ENCODE measurements at regions not wholly inside any gene's neighbourhood (a gene's known extent, or its start where the extent isn't known, plus 50 kb on each side); places are given as distances from the start of the nearest gene placed in this dataset.

DNA sequence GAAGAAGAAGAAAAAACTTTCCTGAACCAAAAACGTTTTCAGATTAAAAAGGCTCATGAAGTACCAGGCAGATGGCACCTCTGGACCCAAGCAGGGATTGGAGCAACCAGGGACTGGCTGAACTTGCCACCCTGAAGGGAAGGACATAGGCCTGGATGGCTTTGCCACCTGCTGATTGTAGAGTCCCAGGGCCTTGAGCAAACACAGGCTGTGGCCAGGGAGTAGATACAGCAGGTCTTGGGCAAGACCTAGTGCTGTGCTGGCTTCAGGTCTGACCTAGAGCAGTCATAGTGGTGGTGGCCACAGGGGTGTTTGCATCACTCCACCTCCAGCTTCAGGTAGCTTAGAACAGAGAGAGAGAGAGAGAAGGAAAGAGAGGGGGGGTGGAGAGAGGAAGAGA is 176.7 kb upstream of the FOXN2 start:
- Histone ChIP-seq H2AFZ (ENCODE audit: low read depth, low read length) (no peak overlapping the region), H3K36me3 (ENCODE audit: insufficient read depth, low read length) (no peaks in the 10 kb centered on the region), H3K4me3 (ENCODE audit: low read length) (no peak overlapping the region), H3K27me3 (ENCODE audit: insufficient read depth, low read length) (no peaks in the 10 kb centered on the region), H3K4me1 (ENCODE audit: insufficient read depth, low read length) (no peaks in the 10 kb centered on the region), H3K9me3 (ENCODE audit: low read length) (peaks cover 4% of the 10 kb centered on the region)

DNA sequence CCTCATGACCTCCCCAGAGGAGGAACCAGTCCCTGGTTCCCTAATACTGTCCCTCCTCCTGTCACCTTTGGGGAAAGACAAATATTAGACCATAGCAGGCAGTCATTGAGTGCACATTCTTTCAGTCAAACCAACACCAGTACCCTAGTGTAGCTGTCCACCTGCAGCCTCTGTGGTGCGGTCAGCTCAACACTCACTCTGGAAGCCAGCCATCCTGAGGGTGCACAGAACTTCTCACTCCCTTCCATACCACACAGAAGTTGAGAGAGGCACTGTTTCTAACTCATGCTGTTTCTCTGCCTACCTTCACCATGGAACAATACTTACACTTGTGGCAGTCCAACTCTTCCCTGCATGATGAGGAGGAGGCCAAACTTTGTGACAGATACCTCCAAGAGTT is 175.6 kb upstream of the FOXN2 start:
- no peak overlapping the region for H2AFZ ChIP-seq (ENCODE audit: low read depth, low read length)

DNA sequence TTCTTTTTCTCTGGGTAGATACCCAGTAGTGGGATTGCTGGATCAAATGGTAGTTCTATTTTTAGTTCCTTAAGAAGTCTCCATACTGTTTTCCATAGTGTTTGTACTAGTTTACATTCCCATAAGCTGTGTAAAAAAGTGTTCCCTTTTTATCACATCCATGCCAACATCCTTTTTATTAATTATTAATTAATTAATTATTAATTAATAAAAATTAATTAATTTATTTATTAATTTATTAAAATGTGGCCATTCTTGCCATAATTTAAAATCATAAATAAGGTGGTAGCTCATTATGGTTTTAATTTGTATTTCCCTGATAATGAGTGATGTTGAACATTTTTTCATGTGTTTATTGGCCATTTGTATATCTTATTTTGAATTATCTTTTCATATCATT is 173.9 kb upstream of the FOXN2 start:
- no peaks in the 10 kb centered on the region for H3K4me1 ChIP-seq (ENCODE audit: insufficient read depth, low read length)
- no peak overlapping the region for H2AFZ ChIP-seq (ENCODE audit: low read depth, low read length)
- H3K27me3 ChIP-seq (ENCODE audit: insufficient read depth, low read length): no peaks in the 10 kb centered on the region
- H3K4me3 ChIP-seq (ENCODE audit: low read length): no peak overlapping the region
- H3K9me3 ChIP-seq (ENCODE audit: low read length): peaks cover 4% of the 10 kb centered on the region
- H3K36me3 ChIP-seq (ENCODE audit: insufficient read depth, low read length): no peaks in the 10 kb centered on the region

More for the DNA sequence above, 175.6 kb upstream of the FOXN2 start:
- Histone ChIP-seq H3K36me3 (ENCODE audit: insufficient read depth, low read length) (no peaks in the 10 kb centered on the region), H3K4me3 (ENCODE audit: low read length) (no peak overlapping the region), H3K27me3 (ENCODE audit: insufficient read depth, low read length) (no peaks in the 10 kb centered on the region), H3K9me3 (ENCODE audit: low read length) (peaks cover 4% of the 10 kb centered on the region), H3K4me1 (ENCODE audit: insufficient read depth, low read length) (no peaks in the 10 kb centered on the region)

DNA sequence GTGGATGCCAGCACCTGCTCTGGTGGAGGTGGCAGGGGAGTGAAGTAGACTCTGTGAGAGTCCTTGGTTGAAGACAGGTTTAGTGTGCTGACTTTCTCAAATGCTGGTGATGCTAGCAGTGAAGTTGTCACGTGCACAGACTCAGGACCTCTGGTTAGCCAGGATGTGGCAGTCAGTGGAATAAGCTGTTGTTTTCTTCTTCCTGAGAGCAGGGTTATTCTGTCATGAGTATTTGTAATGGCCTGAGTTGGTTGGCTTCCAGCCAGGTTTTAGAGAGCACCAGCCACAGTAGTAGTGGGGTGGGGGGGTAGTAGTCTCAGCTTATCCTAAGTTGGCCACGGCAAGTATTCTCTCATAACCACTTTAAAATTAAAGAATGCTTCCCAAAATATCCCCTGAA is 169.7 kb upstream of the FOXN2 start:
- Histone ChIP-seq H3K4me1 (ENCODE audit: insufficient read depth, low read length) (no peaks in the 10 kb centered on the region), H3K4me3 (ENCODE audit: low read length) (no peak overlapping the region), H3K9me3 (ENCODE audit: low read length) (no peaks in the 10 kb centered on the region), H3K27me3 (ENCODE audit: insufficient read depth, low read length) (no peaks in the 10 kb centered on the region), H3K36me3 (ENCODE audit: insufficient read depth, low read length) (no peaks in the 10 kb centered on the region), H2AFZ (ENCODE audit: low read depth, low read length) (no peak overlapping the region)

DNA sequence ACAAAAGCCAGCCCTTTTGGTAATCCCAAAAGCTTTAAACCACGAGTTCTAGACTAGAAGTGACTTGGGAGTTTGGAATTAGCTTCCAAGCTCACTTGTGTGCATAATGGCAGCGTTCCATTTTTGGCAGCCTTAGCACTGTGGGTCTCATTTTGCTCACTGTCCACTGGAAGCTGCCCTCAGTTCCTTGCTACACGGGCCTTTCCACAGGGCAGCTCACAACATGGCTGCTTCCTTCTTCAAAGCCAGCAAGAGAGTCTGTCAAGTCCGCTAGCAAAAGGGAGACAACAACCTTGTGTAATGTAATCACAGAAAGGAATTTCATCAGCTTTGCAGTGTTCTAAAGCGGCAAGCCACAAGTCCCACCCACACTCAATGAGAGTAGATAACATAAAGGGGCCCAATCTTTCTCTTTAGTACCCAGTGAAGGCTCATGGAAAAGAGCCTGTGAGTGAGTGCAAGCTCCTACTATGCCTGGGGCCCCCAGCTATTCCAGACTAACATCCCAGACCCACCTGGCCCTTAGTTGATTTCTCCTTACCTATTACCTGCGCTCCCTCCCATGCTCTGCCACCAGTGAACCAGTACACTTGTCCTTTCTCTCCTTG is 168.5 kb upstream of the FOXN2 start:
- H2AFZ ChIP-seq (ENCODE audit: low read depth, low read length): peak overlapping the region; percentile 9
- no peak overlapping the region for H3K4me3 ChIP-seq (ENCODE audit: low read length)
- H3K27me3 ChIP-seq (ENCODE audit: insufficient read depth, low read length): no peaks in the 10 kb centered on the region
- H3K4me1 ChIP-seq (ENCODE audit: insufficient read depth, low read length): no peaks in the 10 kb centered on the region
- no peaks in the 10 kb centered on the region for H3K36me3 ChIP-seq (ENCODE audit: insufficient read depth, low read length)
- no peaks in the 10 kb centered on the region for H3K9me3 ChIP-seq (ENCODE audit: low read length)

DNA sequence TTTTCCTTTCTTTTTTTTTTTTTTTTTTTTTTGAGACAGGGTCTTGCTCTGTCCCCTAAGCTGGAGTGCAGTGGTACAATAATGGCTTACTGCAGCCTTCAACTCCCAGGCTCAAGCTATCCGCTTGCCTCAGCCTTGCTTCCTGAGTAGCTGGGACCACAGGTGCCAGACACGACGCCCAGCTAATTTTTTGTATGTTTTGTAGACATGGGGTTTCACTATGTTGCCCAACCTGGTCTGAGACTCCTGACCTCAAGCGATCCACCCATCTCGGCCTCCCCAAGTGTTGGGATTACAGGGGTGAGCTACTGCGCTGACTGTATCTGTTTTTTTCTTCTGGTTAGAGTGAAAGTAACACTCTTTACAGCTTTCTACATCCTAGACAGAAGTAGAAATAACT is 167.9 kb upstream of the FOXN2 start:
- no peak overlapping the region for H3K4me3 ChIP-seq (ENCODE audit: low read length)
- H2AFZ ChIP-seq (ENCODE audit: low read depth, low read length): no peak overlapping the region
- no peaks in the 10 kb centered on the region for H3K27me3 ChIP-seq (ENCODE audit: insufficient read depth, low read length)
- no peaks in the 10 kb centered on the region for H3K36me3 ChIP-seq (ENCODE audit: insufficient read depth, low read length)
- H3K9me3 ChIP-seq (ENCODE audit: low read length): no peaks in the 10 kb centered on the region
- H3K4me1 ChIP-seq (ENCODE audit: insufficient read depth, low read length): no peaks in the 10 kb centered on the region

DNA sequence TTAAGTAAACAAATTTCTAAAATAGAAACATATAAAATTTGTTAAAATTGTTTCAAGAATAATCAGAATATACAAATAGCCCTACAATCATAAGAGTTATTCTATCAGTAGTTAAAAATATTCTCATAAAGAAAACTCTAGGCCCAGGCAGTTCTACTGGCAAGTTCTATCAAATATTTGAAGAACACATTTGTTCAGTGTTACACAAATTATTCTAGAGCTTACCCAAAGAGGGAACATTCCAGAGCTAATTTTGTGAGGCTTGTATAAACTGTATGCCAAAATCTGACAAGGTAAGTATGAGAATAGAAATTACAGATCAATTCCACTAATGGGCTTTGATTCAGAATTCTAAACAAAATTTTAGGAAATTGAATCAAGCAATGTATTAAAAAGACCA is 166.8 kb upstream of the FOXN2 start:
- H3K4me1 ChIP-seq (ENCODE audit: insufficient read depth, low read length): no peaks in the 10 kb centered on the region
- no peaks in the 10 kb centered on the region for H3K36me3 ChIP-seq (ENCODE audit: insufficient read depth, low read length)
- no peaks in the 10 kb centered on the region for H3K27me3 ChIP-seq (ENCODE audit: insufficient read depth, low read length)
- no peak overlapping the region for H2AFZ ChIP-seq (ENCODE audit: low read depth, low read length)
- no peak overlapping the region for H3K4me3 ChIP-seq (ENCODE audit: low read length)
- no peaks in the 10 kb centered on the region for H3K9me3 ChIP-seq (ENCODE audit: low read length)

DNA sequence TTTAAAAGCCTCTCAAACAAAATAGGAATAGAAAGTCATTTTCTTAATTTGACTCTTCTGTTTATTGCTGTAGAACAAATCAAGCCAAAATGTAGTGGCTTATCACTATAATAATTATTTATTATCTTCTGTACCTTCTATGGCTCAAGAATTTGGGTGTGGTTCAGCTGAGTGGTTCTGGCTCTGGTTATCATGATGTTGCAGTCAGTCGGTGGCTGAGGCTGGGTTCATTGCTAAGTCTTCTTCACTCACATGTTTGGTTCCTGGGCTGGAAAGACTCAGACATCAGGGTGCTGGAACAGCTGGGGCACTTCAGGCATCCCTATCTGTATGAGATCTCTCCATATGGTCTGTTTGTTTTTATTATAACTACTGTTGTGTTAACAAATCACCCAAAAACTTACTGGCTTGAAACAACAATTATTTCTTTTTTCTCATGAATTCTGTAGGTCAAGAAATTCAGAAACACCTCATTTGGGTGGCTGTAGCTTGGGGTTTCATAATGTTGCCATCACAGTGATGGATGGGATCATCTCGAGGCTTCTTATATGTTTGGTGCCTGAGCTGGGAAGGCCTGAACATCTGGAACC is 165.5 kb upstream of the FOXN2 start:
- no peaks in the 10 kb centered on the region for H3K9me3 ChIP-seq (ENCODE audit: low read length)
- no peaks in the 10 kb centered on the region for H3K36me3 ChIP-seq (ENCODE audit: insufficient read depth, low read length)
- no peaks in the 10 kb centered on the region for H3K4me1 ChIP-seq (ENCODE audit: insufficient read depth, low read length)
- no peak overlapping the region for H2AFZ ChIP-seq (ENCODE audit: low read depth, low read length)
- no peak overlapping the region for H3K4me3 ChIP-seq (ENCODE audit: low read length)
- H3K27me3 ChIP-seq (ENCODE audit: insufficient read depth, low read length): no peaks in the 10 kb centered on the region

DNA sequence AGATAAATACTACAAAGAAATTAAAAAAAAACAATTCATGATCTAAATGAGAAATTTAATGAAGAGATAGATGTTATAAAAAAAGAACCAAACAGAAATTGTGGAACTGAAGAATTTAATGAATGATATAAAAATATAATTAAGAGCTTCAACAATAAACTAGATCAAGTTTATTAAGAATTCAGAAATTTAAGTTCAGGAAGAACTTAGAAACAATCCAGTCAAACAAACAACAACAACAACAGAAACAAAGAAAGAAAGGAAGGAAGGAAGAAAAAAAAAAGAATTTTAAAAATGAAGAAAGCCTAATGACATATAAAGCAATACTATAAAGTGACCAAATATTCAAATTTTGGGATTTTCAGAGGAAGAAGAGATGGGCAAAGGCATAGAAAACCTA is 157.3 kb upstream of the FOXN2 start:
- Histone ChIP-seq H3K27me3 (ENCODE audit: insufficient read depth, low read length) (no peaks in the 10 kb centered on the region), H3K36me3 (ENCODE audit: insufficient read depth, low read length) (no peaks in the 10 kb centered on the region), H3K4me1 (ENCODE audit: insufficient read depth, low read length) (no peaks in the 10 kb centered on the region), H3K9me3 (ENCODE audit: low read length) (peaks cover 6% of the 10 kb centered on the region), H2AFZ (ENCODE audit: low read depth, low read length) (no peak overlapping the region), H3K4me3 (ENCODE audit: low read length) (no peak overlapping the region)

DNA sequence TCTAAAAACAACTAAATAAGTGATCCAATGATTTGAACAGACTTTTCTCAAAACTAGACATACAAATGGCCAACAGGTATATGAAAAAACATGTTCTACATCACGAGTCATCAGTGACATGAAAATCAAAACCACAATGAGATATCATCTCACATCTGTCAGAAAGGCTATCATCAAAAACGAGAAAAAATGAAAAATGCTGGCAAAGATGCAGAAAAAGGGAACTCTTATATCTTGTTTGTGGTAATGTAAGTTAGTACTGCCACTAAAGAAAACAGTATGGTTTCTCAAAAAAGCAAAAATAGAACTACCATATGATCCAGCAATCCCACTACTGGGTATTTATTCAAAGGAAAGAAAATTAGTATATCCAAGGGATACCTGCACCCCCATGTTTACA is 152.9 kb upstream of the FOXN2 start:
- H3K4me1 ChIP-seq (ENCODE audit: insufficient read depth, low read length): no peaks in the 10 kb centered on the region
- H2AFZ ChIP-seq (ENCODE audit: low read depth, low read length): no peak overlapping the region
- H3K4me3 ChIP-seq (ENCODE audit: low read length): no peak overlapping the region
- H3K9me3 ChIP-seq (ENCODE audit: low read length): peaks cover 2% of the 10 kb centered on the region
- H3K27me3 ChIP-seq (ENCODE audit: insufficient read depth, low read length): no peaks in the 10 kb centered on the region
- H3K36me3 ChIP-seq (ENCODE audit: insufficient read depth, low read length): no peaks in the 10 kb centered on the region

DNA sequence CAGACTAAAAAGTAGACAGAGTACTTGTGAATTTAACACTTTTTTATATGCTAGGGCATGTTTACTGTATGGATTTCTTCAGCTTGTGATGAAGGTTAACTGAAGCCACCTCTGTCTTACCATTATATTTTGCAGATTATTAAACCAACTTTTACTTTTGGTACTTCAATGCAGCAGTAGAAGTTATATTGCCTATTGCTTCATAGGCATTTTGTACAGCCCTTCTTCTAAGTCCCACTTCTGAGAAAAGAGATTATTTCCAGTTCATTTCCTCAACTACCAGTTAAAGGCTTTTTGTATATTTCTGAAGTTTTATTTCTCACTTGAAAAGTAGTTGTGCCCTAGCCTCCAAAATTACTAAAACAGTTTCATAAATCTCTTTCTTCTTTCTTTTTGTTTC is 151.7 kb upstream of the FOXN2 start:
- H3K27me3 ChIP-seq (ENCODE audit: insufficient read depth, low read length): no peaks in the 10 kb centered on the region
- peaks cover 2% of the 10 kb centered on the region for H3K9me3 ChIP-seq (ENCODE audit: low read length)
- H2AFZ ChIP-seq (ENCODE audit: low read depth, low read length): no peak overlapping the region
- no peaks in the 10 kb centered on the region for H3K36me3 ChIP-seq (ENCODE audit: insufficient read depth, low read length)
- no peaks in the 10 kb centered on the region for H3K4me1 ChIP-seq (ENCODE audit: insufficient read depth, low read length)
- no peak overlapping the region for H3K4me3 ChIP-seq (ENCODE audit: low read length)

DNA sequence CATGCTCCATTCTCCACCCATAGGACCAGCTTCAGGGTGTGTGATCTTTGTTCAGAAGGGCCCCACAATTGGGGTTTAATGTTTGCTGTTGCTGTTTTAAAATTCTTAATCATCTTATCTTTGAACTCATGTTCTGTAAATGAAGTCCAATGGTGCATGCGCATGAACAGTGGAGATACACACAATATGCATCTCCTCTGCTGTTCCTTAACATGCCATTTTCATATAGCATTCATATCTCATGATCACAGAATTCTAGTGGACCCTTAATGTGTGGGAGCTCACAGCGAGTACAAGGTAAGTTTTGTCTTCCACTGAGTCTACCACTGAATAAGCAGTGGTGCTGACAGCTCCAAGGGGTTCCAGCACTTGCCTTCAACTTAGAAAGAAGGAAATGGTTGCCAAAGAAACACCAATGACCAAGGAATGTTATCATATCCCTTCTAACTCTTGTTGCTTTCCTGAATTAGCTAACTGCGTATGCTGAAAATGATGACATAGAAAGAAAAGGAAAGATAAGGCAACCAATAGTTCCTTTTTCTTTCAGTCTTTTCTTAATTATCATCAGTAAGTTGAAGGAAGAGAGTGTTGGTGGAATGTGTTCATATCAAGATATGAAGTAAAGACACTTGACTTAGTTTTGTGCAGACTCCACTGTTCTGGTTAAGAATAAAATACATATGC is 149.3 kb upstream of the FOXN2 start:
- H3K27me3 ChIP-seq (ENCODE audit: insufficient read depth, low read length): no peaks in the 10 kb centered on the region
- no peaks in the 10 kb centered on the region for H3K4me1 ChIP-seq (ENCODE audit: insufficient read depth, low read length)
- H3K9me3 ChIP-seq (ENCODE audit: low read length): no peaks in the 10 kb centered on the region
- no peak overlapping the region for H2AFZ ChIP-seq (ENCODE audit: low read depth, low read length)
- no peak overlapping the region for H3K4me3 ChIP-seq (ENCODE audit: low read length)
- H3K36me3 ChIP-seq (ENCODE audit: insufficient read depth, low read length): no peaks in the 10 kb centered on the region

DNA sequence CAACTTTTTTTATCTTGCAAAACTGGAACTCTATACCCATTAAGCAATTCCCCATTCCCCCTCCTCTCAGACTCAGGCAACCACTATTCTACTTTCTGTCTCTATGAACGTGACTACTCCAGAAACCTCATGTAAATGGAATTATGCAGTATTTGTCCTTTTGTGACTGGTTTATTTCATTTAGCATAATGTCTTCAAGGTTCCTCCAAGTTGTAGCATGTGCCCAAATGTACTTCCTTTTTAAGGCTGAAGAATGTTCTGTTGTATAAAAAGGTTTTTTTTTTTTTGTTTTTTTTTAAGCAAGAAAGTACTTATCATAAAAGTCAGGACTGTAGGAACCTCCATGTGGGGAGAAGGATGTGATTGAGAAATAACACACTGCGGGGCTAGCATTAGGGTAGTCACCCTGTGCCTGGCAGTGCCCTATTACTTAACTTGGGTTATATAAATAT is 145.3 kb upstream of the FOXN2 start:
- Histone ChIP-seq H3K9me3 (ENCODE audit: low read length) (no peaks in the 10 kb centered on the region), H2AFZ (ENCODE audit: low read depth, low read length) (no peak overlapping the region), H3K27me3 (ENCODE audit: insufficient read depth, low read length) (no peaks in the 10 kb centered on the region), H3K36me3 (ENCODE audit: insufficient read depth, low read length) (no peaks in the 10 kb centered on the region), H3K4me1 (ENCODE audit: insufficient read depth, low read length) (peaks cover 11% of the 10 kb centered on the region), H3K4me3 (ENCODE audit: low read length) (no peak overlapping the region)

All from neuron (in vitro differentiated cells).